ENCODE measurements at regions not wholly inside any gene's neighbourhood (a gene's known extent, or its start where the extent isn't known, plus 50 kb on each side); places are given as distances from the start of the nearest gene placed in this dataset.
A peak's percentile ranks its signal among the peaks of the same experiment; 100 is the strongest.

DNA sequence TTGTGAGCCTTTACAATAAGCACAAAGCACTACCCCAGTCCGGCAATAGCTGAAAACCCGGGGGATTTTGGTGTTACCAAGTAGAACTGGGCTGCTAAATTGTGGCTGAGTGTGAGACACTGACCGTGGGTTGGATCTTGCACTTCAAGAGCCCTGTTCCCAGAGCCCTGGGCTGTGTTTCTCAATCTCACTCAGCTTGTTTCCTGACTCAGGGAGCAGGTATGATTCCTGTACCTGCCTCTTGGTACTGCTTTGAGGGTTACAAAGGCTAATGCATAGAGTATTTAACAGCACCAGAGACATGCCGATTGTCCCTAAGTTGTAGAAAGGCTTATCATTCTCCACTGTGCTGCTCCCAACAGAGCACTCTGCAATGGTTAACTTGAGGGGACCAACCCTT, 134.6 kb downstream of the TEX36 start:
- DNase-seq (no peak), ATAC-seq (no peak)
- Histone ChIP-seq H3K4me3 (no peak overlapping the region), H3K4me1 (no peaks in the 10 kb centered on the region), H3K27ac (no peak overlapping the region), H3K36me3 (no peaks in the 10 kb centered on the region), H3K9me3 (no peaks in the 10 kb centered on the region), H3K27me3 (peaks cover 7% of the 10 kb centered on the region)
- TF ChIP-seq, protein P1, sequence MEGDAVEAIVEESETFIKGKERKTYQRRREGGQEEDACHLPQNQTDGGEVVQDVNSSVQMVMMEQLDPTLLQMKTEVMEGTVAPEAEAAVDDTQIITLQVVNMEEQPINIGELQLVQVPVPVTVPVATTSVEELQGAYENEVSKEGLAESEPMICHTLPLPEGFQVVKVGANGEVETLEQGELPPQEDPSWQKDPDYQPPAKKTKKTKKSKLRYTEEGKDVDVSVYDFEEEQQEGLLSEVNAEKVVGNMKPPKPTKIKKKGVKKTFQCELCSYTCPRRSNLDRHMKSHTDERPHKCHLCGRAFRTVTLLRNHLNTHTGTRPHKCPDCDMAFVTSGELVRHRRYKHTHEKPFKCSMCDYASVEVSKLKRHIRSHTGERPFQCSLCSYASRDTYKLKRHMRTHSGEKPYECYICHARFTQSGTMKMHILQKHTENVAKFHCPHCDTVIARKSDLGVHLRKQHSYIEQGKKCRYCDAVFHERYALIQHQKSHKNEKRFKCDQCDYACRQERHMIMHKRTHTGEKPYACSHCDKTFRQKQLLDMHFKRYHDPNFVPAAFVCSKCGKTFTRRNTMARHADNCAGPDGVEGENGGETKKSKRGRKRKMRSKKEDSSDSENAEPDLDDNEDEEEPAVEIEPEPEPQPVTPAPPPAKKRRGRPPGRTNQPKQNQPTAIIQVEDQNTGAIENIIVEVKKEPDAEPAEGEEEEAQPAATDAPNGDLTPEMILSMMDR (IDR thresholded peaks at IDR 0.05), result no peak
- intact Hi-C loops (cut with DNase I), result no loop called here

DNA sequence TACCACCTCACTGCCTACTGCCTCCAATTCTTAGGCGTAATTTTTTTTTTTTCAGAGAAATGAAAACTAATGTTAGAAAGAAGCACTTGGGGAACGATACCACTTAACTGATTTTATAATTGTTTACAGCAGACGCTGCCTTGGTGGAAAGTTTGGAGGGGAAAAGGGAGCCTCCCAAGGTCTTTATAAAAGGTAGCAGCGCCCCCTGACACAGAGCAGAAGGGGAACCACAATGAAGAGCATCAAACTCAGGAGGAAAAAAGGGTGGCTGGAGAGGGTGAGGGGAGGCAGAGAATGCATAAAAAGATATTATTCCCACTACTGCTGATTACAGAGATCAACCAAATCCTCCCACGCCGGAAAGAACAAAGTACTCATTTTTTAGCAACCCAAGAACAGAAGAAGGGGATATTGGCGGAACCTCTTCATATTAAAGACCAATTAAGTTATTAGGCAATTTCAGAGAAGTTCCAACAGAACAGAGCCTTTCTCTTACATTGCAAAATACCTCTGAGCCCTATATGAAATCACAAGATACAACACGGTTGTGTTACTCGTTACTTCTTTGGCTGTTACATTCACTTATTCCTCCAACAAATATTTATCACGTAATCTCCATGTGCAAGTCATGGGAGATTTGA, 135.8 kb downstream of the TEX36 start:
- H3K9me3 ChIP-seq, result no peaks in the 10 kb centered on the region
- H3K4me1 ChIP-seq, result no peaks in the 10 kb centered on the region
- no peak overlapping the region for H3K27ac ChIP-seq
- ATAC-seq, result no peak
- DNase-seq, result no peak
- H3K27me3 ChIP-seq, result peaks cover 7% of the 10 kb centered on the region
- intact Hi-C loops (cut with DNase I), result no loop called here
- H3K36me3 ChIP-seq, result no peaks in the 10 kb centered on the region
- H3K4me3 ChIP-seq, result no peak overlapping the region
- TF ChIP-seq, protein P1 (IDR thresholded peaks at IDR 0.05), result no peak

DNA sequence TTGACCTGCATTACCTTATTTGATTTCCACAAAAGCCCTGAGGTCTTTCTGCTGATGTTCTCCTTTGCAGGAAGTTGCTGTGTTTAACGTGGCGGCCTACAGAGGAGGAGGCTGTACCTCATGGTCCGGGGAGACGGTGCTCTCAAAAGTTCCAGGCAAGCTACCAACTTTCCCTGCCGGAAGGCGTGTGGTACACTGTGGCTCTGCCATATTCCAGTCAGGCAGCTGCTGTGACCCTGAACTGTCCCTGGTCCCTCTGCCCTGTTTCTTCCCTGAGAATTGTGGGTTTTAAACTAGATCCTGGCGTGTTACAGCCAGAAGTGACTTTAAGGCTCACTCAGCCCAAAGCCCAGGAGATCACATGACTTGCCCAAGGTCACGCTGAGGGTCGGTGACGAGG, 139.2 kb downstream of the TEX36 start:
- intact Hi-C loops (cut with DNase I), result no loop called here
- ATAC-seq (peak; percentile 27), DNase-seq (no peak)
- H3K36me3 ChIP-seq, result no peaks in the 10 kb centered on the region
- no peaks in the 10 kb centered on the region for H3K4me1 ChIP-seq
- H3K9me3 ChIP-seq, result no peaks in the 10 kb centered on the region
- TF ChIP-seq, protein P1 (IDR thresholded peaks at IDR 0.05), result no peak
- no peak overlapping the region for H3K27ac ChIP-seq
- H3K27me3 ChIP-seq, result peaks cover 7% of the 10 kb centered on the region
- no peak overlapping the region for H3K4me3 ChIP-seq

DNA sequence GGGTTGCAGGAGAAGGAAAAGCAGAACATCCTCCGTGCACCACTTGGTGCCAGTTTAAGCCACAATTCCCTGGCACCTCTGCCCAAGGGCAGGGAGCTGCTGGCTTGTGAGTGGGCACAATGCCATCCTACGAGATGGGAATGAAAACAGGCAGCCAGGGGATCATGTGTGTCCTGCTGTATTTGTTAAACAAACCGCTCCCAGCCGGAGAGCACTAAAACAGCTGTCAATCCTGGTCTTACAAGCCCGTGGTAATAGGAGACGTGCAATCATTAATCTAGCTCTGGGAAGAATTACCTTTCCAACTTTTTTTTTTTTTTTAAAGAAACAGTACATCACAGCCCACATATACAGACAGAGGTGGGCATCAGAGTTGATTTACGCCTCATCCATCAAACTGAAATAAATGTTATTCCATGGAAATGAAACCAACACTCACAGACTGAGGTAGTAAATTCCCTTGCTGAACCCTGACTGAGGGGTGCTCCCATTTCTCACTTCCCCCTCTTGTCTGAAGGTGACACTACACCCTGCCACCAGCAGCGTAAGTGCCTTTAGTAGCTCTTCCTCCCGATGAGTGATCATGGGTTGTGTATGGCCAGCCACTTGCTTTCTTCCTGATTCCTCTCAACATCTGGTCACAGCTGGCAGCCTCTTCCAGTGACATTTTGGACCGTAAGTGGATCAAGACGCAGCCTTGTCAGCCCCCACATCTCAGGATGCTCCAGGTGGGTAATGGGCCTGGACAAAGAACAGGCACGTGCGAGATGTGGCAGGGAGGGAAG, 143.8 kb downstream of the TEX36 start:
- Histone ChIP-seq H3K36me3 (no peaks in the 10 kb centered on the region), H3K4me3 (no peak overlapping the region), H3K27me3 (no peaks in the 10 kb centered on the region), H3K27ac (no peak overlapping the region), H3K4me1 (no peaks in the 10 kb centered on the region), H3K9me3 (no peaks in the 10 kb centered on the region)
- intact Hi-C loops (cut with DNase I), result no loop called here
- DNase-seq (no peak), ATAC-seq (no peak)
- TF ChIP-seq, protein P1 (IDR thresholded peaks at IDR 0.05), result no peak

DNA sequence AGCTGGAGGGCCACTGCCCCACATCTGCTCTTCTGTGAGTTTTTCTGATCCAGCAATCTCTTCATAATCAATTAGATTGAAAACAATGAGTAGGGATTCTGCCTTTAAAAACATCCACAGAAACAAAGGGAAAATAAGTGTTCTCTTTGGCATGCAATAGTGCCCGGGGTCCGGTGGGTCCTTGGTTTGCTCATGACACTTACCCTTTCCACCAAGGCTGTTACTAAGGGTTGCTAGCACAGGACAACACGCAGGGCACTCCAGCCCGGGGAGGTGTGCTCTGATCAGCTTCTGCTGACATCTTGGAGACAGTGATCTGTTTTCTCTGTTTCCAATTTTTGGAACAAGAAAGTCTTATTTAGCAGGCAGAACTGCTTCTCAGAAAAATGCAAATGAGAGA, 146.7 kb downstream of the TEX36 start:
- Histone ChIP-seq H3K27ac (no peak overlapping the region), H3K4me3 (no peak overlapping the region), H3K36me3 (no peaks in the 10 kb centered on the region), H3K9me3 (no peaks in the 10 kb centered on the region), H3K27me3 (peaks cover 5% of the 10 kb centered on the region), H3K4me1 (no peaks in the 10 kb centered on the region)
- TF ChIP-seq, protein P1 (IDR thresholded peaks at IDR 0.05), result no peak
- intact Hi-C loops (cut with DNase I), result no loop called here
- ATAC-seq, result no peak
- DNase-seq, result no peak

Data from upper lobe of right lung (tissue), 1 donor.